ENCODE measurements at regions not wholly inside any gene's neighbourhood (a gene's known extent, or its start where the extent isn't known, plus 50 kb on each side); places are given as distances from the start of the nearest gene placed in this dataset.

DNA sequence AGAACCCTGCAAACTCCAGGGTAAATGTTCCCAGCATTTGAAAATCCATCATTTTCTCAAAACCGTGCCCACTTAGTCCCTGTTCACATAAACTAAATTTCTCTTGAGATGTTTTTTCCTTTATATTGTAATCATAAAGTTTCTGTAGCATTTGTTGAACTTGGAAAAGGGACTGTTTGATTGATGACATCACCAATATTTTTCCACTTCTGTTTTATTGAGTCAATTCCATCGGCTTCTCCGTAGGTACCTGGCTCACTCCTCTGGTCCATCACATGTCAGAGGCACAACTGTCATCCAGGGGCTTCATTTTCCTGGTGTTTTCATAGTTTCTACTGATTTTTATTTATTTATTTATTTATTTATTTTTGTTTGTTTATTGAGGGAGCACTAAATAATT is 462.5 kb upstream of the PFKP start:
- TF ChIP-seq, protein P1, sequence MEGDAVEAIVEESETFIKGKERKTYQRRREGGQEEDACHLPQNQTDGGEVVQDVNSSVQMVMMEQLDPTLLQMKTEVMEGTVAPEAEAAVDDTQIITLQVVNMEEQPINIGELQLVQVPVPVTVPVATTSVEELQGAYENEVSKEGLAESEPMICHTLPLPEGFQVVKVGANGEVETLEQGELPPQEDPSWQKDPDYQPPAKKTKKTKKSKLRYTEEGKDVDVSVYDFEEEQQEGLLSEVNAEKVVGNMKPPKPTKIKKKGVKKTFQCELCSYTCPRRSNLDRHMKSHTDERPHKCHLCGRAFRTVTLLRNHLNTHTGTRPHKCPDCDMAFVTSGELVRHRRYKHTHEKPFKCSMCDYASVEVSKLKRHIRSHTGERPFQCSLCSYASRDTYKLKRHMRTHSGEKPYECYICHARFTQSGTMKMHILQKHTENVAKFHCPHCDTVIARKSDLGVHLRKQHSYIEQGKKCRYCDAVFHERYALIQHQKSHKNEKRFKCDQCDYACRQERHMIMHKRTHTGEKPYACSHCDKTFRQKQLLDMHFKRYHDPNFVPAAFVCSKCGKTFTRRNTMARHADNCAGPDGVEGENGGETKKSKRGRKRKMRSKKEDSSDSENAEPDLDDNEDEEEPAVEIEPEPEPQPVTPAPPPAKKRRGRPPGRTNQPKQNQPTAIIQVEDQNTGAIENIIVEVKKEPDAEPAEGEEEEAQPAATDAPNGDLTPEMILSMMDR (IDR thresholded peaks at IDR 0.05 in 8 of 11, conservative IDR thresholded peaks at IDR 0.05 in 3 of 11) = no peak
- TF ChIP-seq POLR2A (IDR thresholded peaks at IDR 0.05) (no peak), POLR2AphosphoS5 (IDR thresholded peaks at IDR 0.05) (no peak)

Measured in spleen (tissue), 7 donors.